Spinal cord (tissue), 9 donors: ENCODE measurements at regions not wholly inside any gene's neighbourhood (a gene's known extent, or its start where the extent isn't known, plus 50 kb on each side); places are given as distances from the start of the nearest gene placed in this dataset.
"Not testable (repeated sequence)": the region's sequence is repeated elsewhere in the genome, so short reads cannot be mapped to it uniquely, and the experiment has no call there.

Source experiments
- DNase-seq, 6 donors: peaks; one replicate each; pipeline versions ENCODE4 v3.0.0 to v3.0.0-alpha.2; 2013 to 2015; ENCODE audit warnings: low spot score in 6 of 6, low read depth in 4 of 6
- H3K27ac ChIP-seq: one replicate; pipeline ENCODE4 v1.5.1; 2013; ENCODE audit warnings: low read depth, low read length, control low read depth
- H3K27me3 ChIP-seq: one replicate; pipeline ENCODE4 v1.6.1; 2013; ENCODE audit warnings: low read length; ENCODE audit not compliant: control insufficient read depth, insufficient read depth
- H3K36me3 ChIP-seq: one replicate; pipeline ENCODE4 v1.6.1; 2013; ENCODE audit warnings: low read length; ENCODE audit not compliant: control insufficient read depth, insufficient read depth
- H3K4me1 ChIP-seq: one replicate; pipeline ENCODE4 v1.6.1; 2013; ENCODE audit warnings: low read length; ENCODE audit not compliant: control insufficient read depth, insufficient read depth
- H3K4me3 ChIP-seq: one replicate; pipeline ENCODE4 v1.5.1; 2013; ENCODE audit warnings: low read depth, low read length, control low read depth
- H3K9me3 ChIP-seq: one replicate; pipeline ENCODE4 v1.6.1; 2013; ENCODE audit warnings: low read length; ENCODE audit not compliant: control insufficient read depth, insufficient read depth
- WGBS: methylation state at CpG from one replicate; pipeline ENCODE4 v1.1.5; 2013; ENCODE audit warnings: missing lambda C conversion rate; ENCODE audit not compliant: insufficient coverage; 5-methylcytosine and 5-hydroxymethylcytosine counted together
- donor health status: healthy.

- WGBS = no CpG with 5 or more reads among the region's 1 CpG
Measured at GRCh38 chrX:46036508-46036907, 508.7 kb downstream of the ZNF674 start.

DNA sequence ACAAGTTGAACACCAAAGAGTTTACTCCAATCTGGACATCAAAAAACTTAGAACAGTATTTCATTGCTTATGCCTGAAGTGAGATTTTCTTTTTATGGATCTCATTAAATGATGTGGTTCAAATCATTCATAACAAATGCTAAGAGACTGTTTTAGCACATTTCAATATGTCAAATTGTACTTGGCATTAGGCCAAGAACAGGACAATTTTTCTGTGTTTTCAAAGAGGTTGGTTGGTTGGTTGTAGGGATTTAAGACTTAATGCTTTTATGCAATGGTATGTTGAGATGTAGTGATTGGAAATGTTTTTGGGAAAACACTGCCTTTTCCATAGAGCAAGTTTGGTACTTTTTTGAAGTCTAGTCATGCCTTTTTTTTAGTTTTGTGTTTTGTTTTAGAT is 510.4 kb downstream of the ZNF674 start:
- Histone ChIP-seq H3K4me3 (no peak overlapping the region), H3K27me3 (no peaks in the 10 kb centered on the region), H3K9me3 (no peaks in the 10 kb centered on the region), H3K4me1 (no peaks in the 10 kb centered on the region), H3K27ac (no peak overlapping the region), H3K36me3 (no peaks in the 10 kb centered on the region)
- no peak for DNase-seq

More at GRCh38 chrX:46036508-46036907, 508.7 kb downstream of the ZNF674 start:
- Histone ChIP-seq H3K27me3 (no peaks in the 10 kb centered on the region), H3K4me3 (no peak overlapping the region), H3K36me3 (no peaks in the 10 kb centered on the region), H3K4me1 (no peaks in the 10 kb centered on the region), H3K9me3 (no peaks in the 10 kb centered on the region), H3K27ac (no peak overlapping the region)
- no peak for DNase-seq

- no CpG with 5 or more reads among the region's 1 CpG for WGBS
- no peaks in the 10 kb centered on the region for H3K4me1 ChIP-seq
- no peak overlapping the region for H3K27ac ChIP-seq
- no peak overlapping the region for H3K4me3 ChIP-seq
- peaks cover 2% of the 10 kb centered on the region for H3K27me3 ChIP-seq
- no peaks in the 10 kb centered on the region for H3K9me3 ChIP-seq
- no peaks in the 10 kb centered on the region for H3K36me3 ChIP-seq
- DNase-seq = no peak
Measured at GRCh38 chrX:46029777-46030176, 515.4 kb downstream of the ZNF674 start.

- no peaks in the 10 kb centered on the region for H3K27me3 ChIP-seq
- 70% methylated on average over 12 of the region's 18 CpGs for WGBS
Measured at GRCh38 chrX:46016296-46016695, 528.9 kb downstream of the ZNF674 start.

DNA sequence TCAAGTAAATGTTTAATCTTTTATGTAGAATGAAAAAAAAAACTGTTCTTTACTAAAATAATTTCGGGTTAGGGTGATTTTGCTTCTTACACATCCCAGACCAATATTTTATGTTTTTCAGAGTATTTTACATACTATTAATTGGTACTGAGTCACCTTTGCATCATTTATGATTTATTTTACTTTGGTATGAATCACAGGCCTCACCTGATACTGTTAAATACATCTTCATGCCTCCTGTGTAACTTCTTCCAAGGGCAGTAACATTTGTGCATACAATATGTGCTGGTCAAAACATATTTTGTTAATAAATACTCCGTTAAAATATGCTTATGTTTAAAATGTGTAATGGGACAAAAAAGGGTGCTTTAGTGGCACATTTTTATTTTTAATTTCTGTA is 529.6 kb downstream of the ZNF674 start:
- Histone ChIP-seq H3K27ac (no peak overlapping the region), H3K27me3 (no peaks in the 10 kb centered on the region), H3K9me3 (no peaks in the 10 kb centered on the region), H3K4me1 (no peaks in the 10 kb centered on the region), H3K4me3 (no peak overlapping the region), H3K36me3 (no peaks in the 10 kb centered on the region)
- WGBS = no CpG with 5 or more reads among the region's 2 CpGs
- no peak for DNase-seq

More at GRCh38 chrX:46016296-46016695, 528.9 kb downstream of the ZNF674 start:
- Histone ChIP-seq H3K36me3 (no peaks in the 10 kb centered on the region), H3K27ac (no peak overlapping the region), H3K4me1 (no peaks in the 10 kb centered on the region), H3K9me3 (no peaks in the 10 kb centered on the region), H3K4me3 (no peak overlapping the region)
- no peak for DNase-seq

DNA sequence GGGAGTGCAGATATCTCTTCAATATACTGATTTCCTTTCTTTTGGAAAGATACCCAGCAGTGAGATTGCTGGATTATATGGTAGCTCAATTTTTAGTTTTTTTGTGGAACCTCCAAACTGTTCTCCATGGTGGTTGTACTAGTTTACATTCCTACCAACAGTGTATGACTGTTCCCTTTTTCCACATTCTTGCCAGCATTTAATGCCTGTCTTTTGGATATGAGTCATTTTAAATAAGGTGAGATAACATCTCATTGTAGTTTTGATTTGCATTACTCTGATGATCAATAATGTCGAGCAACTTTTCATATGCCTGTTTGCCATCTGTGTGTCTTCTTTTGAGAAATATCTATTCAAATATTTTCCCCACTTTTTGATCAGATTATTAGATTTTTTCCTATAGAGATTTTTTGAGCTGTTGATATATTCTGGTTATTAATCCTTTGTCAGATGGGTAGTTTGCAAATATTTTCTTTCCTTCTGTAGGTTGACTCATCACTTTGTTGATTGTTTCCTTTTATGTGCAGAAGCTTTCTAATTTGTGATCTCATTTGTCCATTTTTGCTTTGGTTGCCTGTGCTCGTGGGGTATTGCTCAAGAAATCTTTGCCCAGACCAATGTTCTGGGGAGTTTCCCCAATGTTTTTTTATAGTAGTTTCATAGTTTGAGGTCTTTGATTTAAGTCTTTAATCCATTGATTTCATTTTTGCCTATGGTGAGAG is 552.7 kb downstream of the ZNF674 start:
- Histone ChIP-seq H3K9me3 (no peaks in the 10 kb centered on the region), H3K4me1 (no peaks in the 10 kb centered on the region), H3K27me3 (no peaks in the 10 kb centered on the region), H3K27ac (no peak overlapping the region), H3K36me3 (no peaks in the 10 kb centered on the region), H3K4me3 (no peak overlapping the region)
- DNase-seq = no peak
- 43% methylated on average over 1 of the region's 2 CpGs for WGBS

DNA sequence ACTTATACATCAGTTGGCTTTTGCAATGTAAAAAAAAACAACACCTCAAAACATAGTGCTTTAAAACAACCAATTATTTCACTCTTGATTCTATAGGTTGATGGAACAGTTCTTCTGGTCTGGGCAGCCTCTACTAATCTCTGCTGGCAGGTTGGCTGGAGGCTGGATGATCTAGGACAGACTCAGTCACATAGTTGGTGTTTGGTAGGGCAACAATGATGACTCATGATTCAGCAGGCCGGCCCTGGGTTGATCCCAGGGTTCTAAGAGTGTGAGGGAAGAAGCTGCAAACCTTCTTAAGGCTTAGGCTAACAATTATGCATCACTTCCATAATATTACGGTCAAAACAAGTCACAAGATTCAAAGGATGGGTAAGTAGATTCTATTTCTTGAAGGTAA is 558.2 kb downstream of the ZNF674 start:
- no CpG with 5 or more reads among the region's 2 CpGs for WGBS
- H3K27ac ChIP-seq = no peak overlapping the region
- no peaks in the 10 kb centered on the region for H3K27me3 ChIP-seq
- no peak overlapping the region for H3K4me3 ChIP-seq
- H3K4me1 ChIP-seq = no peaks in the 10 kb centered on the region
- H3K9me3 ChIP-seq = no peaks in the 10 kb centered on the region
- DNase-seq = no peak
- no peaks in the 10 kb centered on the region for H3K36me3 ChIP-seq

DNA sequence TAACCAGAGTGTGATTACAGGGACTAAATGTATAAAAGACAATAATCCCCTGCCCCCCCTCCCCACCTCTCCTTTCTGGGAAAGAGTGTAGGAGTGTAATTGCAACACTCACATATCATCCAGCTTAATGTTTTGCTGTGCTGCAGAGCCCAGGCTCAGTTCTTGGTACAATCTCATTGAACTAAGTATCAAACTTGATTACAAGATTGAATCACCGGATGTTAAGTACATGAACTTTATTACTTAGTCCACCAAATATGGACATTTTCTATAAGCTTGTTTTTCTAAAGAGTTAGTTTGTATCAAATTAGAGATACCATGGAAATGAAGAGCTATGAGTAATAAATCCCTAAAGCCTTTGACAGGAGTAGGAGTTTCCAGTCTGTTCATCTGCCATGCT is 559.1 kb downstream of the ZNF674 start:
- no peaks in the 10 kb centered on the region for H3K27me3 ChIP-seq
- H3K4me1 ChIP-seq = no peaks in the 10 kb centered on the region
- no peaks in the 10 kb centered on the region for H3K9me3 ChIP-seq
- no peak overlapping the region for H3K27ac ChIP-seq
- no peak overlapping the region for H3K4me3 ChIP-seq
- H3K36me3 ChIP-seq = no peaks in the 10 kb centered on the region
- DNase-seq = no peak
- no CpG with 5 or more reads among the region's 1 CpG for WGBS

- 87% methylated on average over 14 of the region's 14 CpGs for WGBS
- H3K4me3 ChIP-seq = not testable (repeated sequence)
Measured at GRCh38 chrX:45982958-45983727, 562.1 kb downstream of the ZNF674 start.

DNA sequence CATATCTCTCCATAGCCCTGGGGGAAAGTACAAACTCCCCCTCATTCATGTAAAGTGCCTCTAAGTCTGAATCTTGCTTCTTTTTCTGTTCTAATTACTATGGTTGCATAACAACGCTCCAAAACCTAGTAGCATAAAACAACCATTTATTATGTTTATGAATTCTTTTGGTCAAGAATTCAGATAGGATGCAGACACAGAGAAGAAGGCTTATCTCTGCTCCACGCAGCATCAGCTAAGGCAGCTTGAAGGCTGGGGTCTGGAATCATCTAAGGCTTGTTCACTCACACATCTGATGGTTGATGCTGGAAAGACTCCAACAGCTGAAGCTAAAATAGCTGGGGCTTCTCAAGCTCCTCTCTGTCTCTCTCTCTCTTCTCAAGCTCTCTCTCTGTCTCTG is 564.5 kb downstream of the ZNF674 start:
- Histone ChIP-seq H3K9me3 (no peaks in the 10 kb centered on the region), H3K36me3 (no peaks in the 10 kb centered on the region), H3K4me3 (no peak overlapping the region), H3K4me1 (no peaks in the 10 kb centered on the region), H3K27me3 (no peaks in the 10 kb centered on the region), H3K27ac (no peak overlapping the region)
- WGBS = 33% methylated on average over 1 of the region's 2 CpGs
- no peak for DNase-seq

More at GRCh38 chrX:45982958-45983727, 562.1 kb downstream of the ZNF674 start:
- H3K4me1 ChIP-seq, H3K9me3 ChIP-seq, DNase-seq, H3K36me3 ChIP-seq, H3K27me3 ChIP-seq, H3K27ac ChIP-seq: not testable (repeated sequence)
